Panc1 (cell line): ENCODE measurements at regions not wholly inside any gene's neighbourhood (a gene's known extent, or its start where the extent isn't known, plus 50 kb on each side); places are given as distances from the start of the nearest gene placed in this dataset.

ENCODE experiments used
- ATAC-seq: fragments of 200-7000 bp; cut with Tn5 transposase; 2 replicates; pipeline ENCODE4 v1.9.1; 2020; ENCODE audit warnings: mild to moderate bottlenecking, moderate library complexity
- BruUV-seq: library from RNA; stranded (reverse); fragments of 400-500 nt; replicated peaks from 2 replicates; lab custom pipeline; 2021; lab: Mats Ljungman, UMichigan
- CTCF ChIA-PET: fragments of 300-600 bp; sonication (Branson Sonifier 250); formaldehyde crosslinking; loops from one replicate; lab custom pipeline; 2022; ENCODE audit warnings: antibody characterized with exemption; lab: Charles Lee
- POLR2A ChIA-PET: fragments of 300-600 bp; sonication (Branson Sonifier 250); formaldehyde crosslinking; loops from one replicate; lab custom pipeline; 2022; ENCODE audit warnings: antibody characterized with exemption; lab: Charles Lee
- DNase-seq: peaks from one replicate; pipeline ENCODE4 v3.0.0-alpha.2; 2010; ENCODE audit warnings: low read depth, low spot score
- H3K27ac ChIP-seq: 2 replicates; pipeline ENCODE4 v1.5.1; 2011; ENCODE audit warnings: mild to moderate bottlenecking, low read length, inconsistent platforms
- H3K27me3 ChIP-seq: fragments of 200-500 bp; sonication (Bioruptor generic); 2 replicates; pipeline ENCODE4 v1.6.0; 2014; ENCODE audit warnings: low read length, inconsistent platforms; ENCODE audit not compliant: control insufficient read depth, insufficient read depth
- H3K36me3 ChIP-seq: fragments of 200-500 bp; sonication (Bioruptor generic); 2 replicates; pipeline ENCODE4 v1.5.1; 2014; ENCODE audit warnings: inconsistent platforms, mild to moderate bottlenecking, low read length, moderate library complexity; ENCODE audit not compliant: control insufficient read depth, insufficient read depth
- H3K4me1 ChIP-seq: 2 replicates; pipeline ENCODE4 v1.5.1; 2011; ENCODE audit warnings: inconsistent platforms, mild to moderate bottlenecking, low read length, moderate library complexity; ENCODE audit not compliant: control insufficient read depth, insufficient read depth
- H3K4me3 ChIP-seq, 2 experiments: 2 replicates each; pipeline ENCODE4 v1.5.1; 2011 to 2012; ENCODE audit warnings: low read depth in 2 of 2, low read length in 2 of 2, mild to moderate bottlenecking in 2 of 2, inconsistent platforms in 1 of 2, moderate library complexity in 1 of 2
- H3K9me3 ChIP-seq: fragments of 200-500 bp; sonication (Bioruptor generic); 2 replicates; pipeline ENCODE4 v1.5.1; 2014; ENCODE audit warnings: low read depth, mild to moderate bottlenecking, inconsistent platforms, low read length, moderate library complexity; ENCODE audit not compliant: control insufficient read depth, insufficient read depth
- CTCF ChIP-seq: fragments of 450-650 bp; IDR thresholded peaks from 2 replicates; pipeline ENCODE4 v1.5.1; 2017; ENCODE audit warnings: mild to moderate bottlenecking
- POLR2AphosphoS5 ChIP-seq: IDR thresholded peaks from 2 replicates; pipeline ENCODE4 v1.6.1; 2012; ENCODE audit warnings: mild to moderate bottlenecking, low read depth, low read length, moderate library complexity
- REST ChIP-seq, 2 experiments: IDR thresholded peaks; 2 replicates each; pipeline ENCODE4 v1.6.1; 2011 to 2012; ENCODE audit warnings: low read depth in 2 of 2, control low read depth in 1 of 2, low read length in 1 of 2, mild to moderate bottlenecking in 1 of 2, moderate library complexity in 1 of 2; ENCODE audit not compliant: insufficient read depth in 1 of 2
- SIN3A ChIP-seq: IDR thresholded peaks from 2 replicates; pipeline ENCODE4 v1.6.1; 2012; ENCODE audit warnings: low read depth, mild to moderate bottlenecking, low read length, moderate library complexity, borderline replicate concordance; ENCODE audit not compliant: insufficient read depth
- TCF7L2 ChIP-seq: IDR thresholded peaks from 2 replicates; pipeline ENCODE4 v1.6.1; 2011; ENCODE audit warnings: mild to moderate bottlenecking, low read depth, low read length, inconsistent platforms
- in situ Hi-C: cut with HindIII; loops from 2 replicates; pipeline ENCODE4 v1.10.0; 2016; ENCODE audit warnings: low sequenced_read_pairs, low pct_unique_long_range_greater_than_20kb
- intact Hi-C: fragments of 100-400 bp; cut with micrococcal nuclease; formaldehyde crosslinking; loops from one replicate; pipeline ENCODE4 v1.10.0; 2022; ENCODE audit not compliant: unreplicated experiment

GRCh38 chr2:63680455-63680854, 91.7 kb downstream of the MDH1 start:
- intact Hi-C loops = no loop called here
- Histone ChIP-seq H3K9me3 (no peaks in the 10 kb centered on the region), H3K36me3 (no peaks in the 10 kb centered on the region), H3K27ac (no peak overlapping the region), H3K27me3 (peaks cover 8% of the 10 kb centered on the region), H3K4me3 (no peak overlapping the region), H3K4me1 (no peaks in the 10 kb centered on the region)
- TF ChIP-seq POLR2AphosphoS5 = no peak
- TF ChIP-seq TCF7L2 = no peak
- no peak for TF ChIP-seq SIN3A
- TF ChIP-seq CTCF = no peak
- TF ChIP-seq REST (IDR thresholded peaks at IDR 0.05; ENCODE audit: insufficient read depth in 1 of 2, low read depth in 2 of 2, low read length in 1 of 2) = no peak
- ATAC-seq (no peak), DNase-seq (no peak)
- in situ Hi-C loops = no loop called here
- BruUV-seq = no TSS peak
- CTCF ChIA-PET = no interaction called here
- POLR2A ChIA-PET = no interaction called here

- ChIA-PET POLR2A (no interaction called here), CTCF (no interaction called here)
- no TSS peak for BruUV-seq
- Histone ChIP-seq H3K4me3 (no peak overlapping the region), H3K9me3 (no peaks in the 10 kb centered on the region), H3K27ac (no peak overlapping the region), H3K27me3 (peaks cover 6% of the 10 kb centered on the region), H3K36me3 (no peaks in the 10 kb centered on the region), H3K4me1 (no peaks in the 10 kb centered on the region)
- TF ChIP-seq SIN3A (no peak), CTCF (no peak), TCF7L2 (no peak)
- DNase-seq = no peak
- intact Hi-C loops (no loop called here), in situ Hi-C loops (no loop called here)
- ATAC-seq = no peak
Measured at GRCh38 chr2:63681896-63682295, 93.1 kb downstream of the MDH1 start.
